ENCODE measurements at regions not wholly inside any gene's neighbourhood (a gene's known extent, or its start where the extent isn't known, plus 50 kb on each side); places are given as distances from the start of the nearest gene placed in this dataset.

GRCh38 chr6:92047860-92048259 is 1371.5 kb downstream of the EPHA7 start:
- no peak for DNase-seq (ENCODE audit: low read depth in 1 of 2, low spot score in 1 of 2)
- Histone ChIP-seq H3K4me3 (replicated peaks; ENCODE audit: insufficient read depth, low read length) (no peak overlapping the region), H3K27ac (replicated peaks) (no peak overlapping the region), H3K27me3 (ENCODE audit: insufficient read depth, poor library complexity, severe bottlenecking) (no peaks in the 10 kb centered on the region)
- TF ChIP-seq REST (IDR thresholded peaks at IDR 0.05; ENCODE audit: insufficient replicate concordance, low read depth) (no peak), SPI1 (IDR thresholded peaks at IDR 0.05; ENCODE audit: borderline replicate concordance, low read depth) (no peak), GABPA (IDR thresholded peaks at IDR 0.05; ENCODE audit: low read depth) (no peak), CTCF (IDR thresholded peaks at IDR 0.05; ENCODE audit: insufficient read depth, low read length) (no peak), POLR2AphosphoS5 (IDR thresholded peaks at IDR 0.05; ENCODE audit: low read depth) (no peak)

GRCh38 chr6:92047152-92047850 is 1372.1 kb downstream of the EPHA7 start:
- TF ChIP-seq REST (IDR thresholded peaks at IDR 0.05; ENCODE audit: insufficient replicate concordance, low read depth) = no peak
- no peak for TF ChIP-seq POLR2AphosphoS5 (IDR thresholded peaks at IDR 0.05; ENCODE audit: low read depth)
- no peak for TF ChIP-seq GABPA (IDR thresholded peaks at IDR 0.05; ENCODE audit: low read depth)
- no peak for TF ChIP-seq SPI1 (IDR thresholded peaks at IDR 0.05; ENCODE audit: borderline replicate concordance, low read depth)
- TF ChIP-seq CTCF (IDR thresholded peaks at IDR 0.05; ENCODE audit: insufficient read depth, low read length) = no peak
- DNase-seq (ENCODE audit: low read depth in 1 of 2, low spot score in 1 of 2) = no peak
- Histone ChIP-seq H3K27ac (replicated peaks) (no peak overlapping the region), H3K4me3 (replicated peaks; ENCODE audit: insufficient read depth, low read length) (no peak overlapping the region), H3K27me3 (ENCODE audit: insufficient read depth, poor library complexity, severe bottlenecking) (no peaks in the 10 kb centered on the region)

- no peak overlapping the region for H3K27ac ChIP-seq (replicated peaks)
- no peak overlapping the region for H3K4me3 ChIP-seq (replicated peaks; ENCODE audit: insufficient read depth, low read length)
- DNase-seq (ENCODE audit: low read depth in 1 of 2, low spot score in 1 of 2) = no peak
- H3K27me3 ChIP-seq (ENCODE audit: insufficient read depth, poor library complexity, severe bottlenecking) = no peaks in the 10 kb centered on the region
- no peak for TF ChIP-seq GABPA (IDR thresholded peaks at IDR 0.05; ENCODE audit: low read depth)
- no peak for TF ChIP-seq SPI1 (IDR thresholded peaks at IDR 0.05; ENCODE audit: borderline replicate concordance, low read depth)
- TF ChIP-seq REST (IDR thresholded peaks at IDR 0.05; ENCODE audit: insufficient replicate concordance, low read depth) = no peak
- no peak for TF ChIP-seq POLR2AphosphoS5 (IDR thresholded peaks at IDR 0.05; ENCODE audit: low read depth)
These were observed 1375.0 kb downstream of the EPHA7 start for GRCh38 chr6:92044312-92044711.
